ENCODE measurements at regions not wholly inside any gene's neighbourhood (a gene's known extent, or its start where the extent isn't known, plus 50 kb on each side); places are given as distances from the start of the nearest gene placed in this dataset.
"Not testable (repeated sequence)": the region's sequence is repeated elsewhere in the genome, so short reads cannot be mapped to it uniquely, and the experiment has no call there.

- not testable (repeated sequence) for TF ChIP-seq CTCF, POLR2A (IDR thresholded peaks at IDR 0.05)
Observed at GRCh38 chr21:8449807-8450206, 2071.6 kb upstream of the TPTE start.
